Colonic mucosa (tissue), 4 donors: ENCODE measurements at regions not wholly inside any gene's neighbourhood (a gene's known extent, or its start where the extent isn't known, plus 50 kb on each side); places are given as distances from the start of the nearest gene placed in this dataset.
"Not testable (repeated sequence)": the region's sequence is repeated elsewhere in the genome, so short reads cannot be mapped to it uniquely, and the experiment has no call there.

Experiments used
- DNase-seq: peaks from one replicate; pipeline ENCODE4 v3.0.0-alpha.2; 2020
- H3K27ac ChIP-seq: fragments of 200-600 bp; one replicate; pipeline ENCODE4 v1.8.0; 2021
- H3K27me3 ChIP-seq: fragments of 200-600 bp; one replicate; pipeline ENCODE4 v1.8.0; 2021
- H3K36me3 ChIP-seq: fragments of 200-600 bp; one replicate; pipeline ENCODE4 v1.8.0; 2021
- H3K4me1 ChIP-seq: fragments of 200-600 bp; one replicate; pipeline ENCODE4 v1.8.0; 2021; ENCODE audit warnings: mild to moderate bottlenecking
- H3K4me3 ChIP-seq: fragments of 200-600 bp; one replicate; pipeline ENCODE4 v1.8.0; 2021
- H3K9ac ChIP-seq, 2 donors: one replicate each; pipeline ENCODE4 v1.7.0; 2013; ENCODE audit warnings: control low read depth in 2 of 2, low read depth in 2 of 2, low read length in 2 of 2
- H3K9me3 ChIP-seq: fragments of 200-600 bp; one replicate; pipeline ENCODE4 v1.8.0; 2021
- CTCF ChIP-seq: fragments of 200-600 bp; IDR thresholded peaks from one replicate; pipeline ENCODE4 v1.8.0; 2022; ENCODE audit warnings: antibody characterized with exemption, mild to moderate bottlenecking
- intact Hi-C: fragments of 100-400 bp; cut with DNase I; formaldehyde crosslinking; loops from one replicate; pipeline ENCODE4 v1.14.1; 2022
- donor health status: healthy.
- donor health status: DM: no; HTN: no; CAD: no.
- donor health status: DM: no; HTN: no; CAD: no.

GRCh38 chr6:137638926-137639706 is 144.9 kb upstream of the OLIG3 start:
- DNase-seq = no peak
- H3K9ac ChIP-seq = no peak overlapping the region
- no peaks in the 10 kb centered on the region for H3K9me3 ChIP-seq
- TF ChIP-seq CTCF = no peak
- intact Hi-C loops = loop anchor here (5.0 to 10.0 kb wide), 3 partner anchors 224 to 557 kb away; no protein-coding TSS in a partner anchor
- H3K4me3 ChIP-seq = no peak overlapping the region
- no peaks in the 10 kb centered on the region for H3K4me1 ChIP-seq
- no peaks in the 10 kb centered on the region for H3K27me3 ChIP-seq
- H3K36me3 ChIP-seq = no peaks in the 10 kb centered on the region
- H3K27ac ChIP-seq = no peak overlapping the region

- TF ChIP-seq CTCF = no peak
- no peak for DNase-seq
- Histone ChIP-seq H3K36me3 (no peaks in the 10 kb centered on the region), H3K9me3 (no peaks in the 10 kb centered on the region), H3K4me1 (no peaks in the 10 kb centered on the region), H3K27me3 (no peaks in the 10 kb centered on the region), H3K9ac (no peak overlapping the region), H3K27ac (no peak overlapping the region), H3K4me3 (no peak overlapping the region)
- intact Hi-C loops = loop anchor here (5.0 to 10.0 kb wide), 2 partner anchors 375 to 543 kb away; no protein-coding TSS in a partner anchor
Measured at GRCh38 chr6:137640086-137640485, 145.9 kb upstream of the OLIG3 start.

- H3K9me3 ChIP-seq = no peaks in the 10 kb centered on the region
- peak; percentile 54 for TF ChIP-seq CTCF
- H3K27ac ChIP-seq = no peak overlapping the region
- peak; percentile 79 for DNase-seq
- H3K4me3 ChIP-seq = no peak overlapping the region
- intact Hi-C loops = loop anchor here (5.0 to 10.0 kb wide), 2 partner anchors 377 to 544 kb away; no protein-coding TSS in a partner anchor
- H3K27me3 ChIP-seq = no peaks in the 10 kb centered on the region
- no peak overlapping the region for H3K9ac ChIP-seq
- H3K36me3 ChIP-seq = no peaks in the 10 kb centered on the region
- H3K4me1 ChIP-seq = no peaks in the 10 kb centered on the region
Measured at GRCh38 chr6:137641474-137642077, 147.4 kb upstream of the OLIG3 start.

GRCh38 chr6:137643210-137643609 is 149.0 kb upstream of the OLIG3 start:
- intact Hi-C loops = loop anchor here (5.0 to 10.0 kb wide), 2 partner anchors 378 to 546 kb away; no protein-coding TSS in a partner anchor
- H3K36me3 ChIP-seq, H3K4me3 ChIP-seq, DNase-seq, H3K9me3 ChIP-seq, H3K27me3 ChIP-seq, H3K4me1 ChIP-seq, H3K27ac ChIP-seq, H3K9ac ChIP-seq: not testable (repeated sequence)

- intact Hi-C loops = loop anchor here (5.0 to 10.0 kb wide), 2 partner anchors 379 to 546 kb away; no protein-coding TSS in a partner anchor
- not testable (repeated sequence) for DNase-seq, H3K27ac ChIP-seq
Measured at GRCh38 chr6:137643644-137644043, 149.4 kb upstream of the OLIG3 start.

GRCh38 chr6:137645850-137646249 is 151.7 kb upstream of the OLIG3 start:
- no peak for TF ChIP-seq CTCF
- intact Hi-C loops = loop anchor here (10.0 kb wide), 1 partner anchor 381 kb away; no protein-coding TSS in a partner anchor
- no peaks in the 10 kb centered on the region for H3K9me3 ChIP-seq
- H3K27ac ChIP-seq = no peak overlapping the region
- no peak for DNase-seq
- no peaks in the 10 kb centered on the region for H3K27me3 ChIP-seq
- no peak overlapping the region for H3K9ac ChIP-seq
- no peaks in the 10 kb centered on the region for H3K4me1 ChIP-seq
- H3K4me3 ChIP-seq = no peak overlapping the region
- H3K36me3 ChIP-seq = no peaks in the 10 kb centered on the region

More at GRCh38 chr6:137643644-137644043, 149.4 kb upstream of the OLIG3 start:
- H3K9ac ChIP-seq, H3K4me1 ChIP-seq, H3K4me3 ChIP-seq, H3K27me3 ChIP-seq, H3K36me3 ChIP-seq, H3K9me3 ChIP-seq: not testable (repeated sequence)
